ENCODE measurements at regions not wholly inside any gene's neighbourhood (a gene's known extent, or its start where the extent isn't known, plus 50 kb on each side); places are given as distances from the start of the nearest gene placed in this dataset.

GRCh38 chr7:18241543-18242231 lies 214.0 kb upstream of the PRPS1L1 start:
- no peak for DNase-seq (ENCODE audit: low spot score)

DNA sequence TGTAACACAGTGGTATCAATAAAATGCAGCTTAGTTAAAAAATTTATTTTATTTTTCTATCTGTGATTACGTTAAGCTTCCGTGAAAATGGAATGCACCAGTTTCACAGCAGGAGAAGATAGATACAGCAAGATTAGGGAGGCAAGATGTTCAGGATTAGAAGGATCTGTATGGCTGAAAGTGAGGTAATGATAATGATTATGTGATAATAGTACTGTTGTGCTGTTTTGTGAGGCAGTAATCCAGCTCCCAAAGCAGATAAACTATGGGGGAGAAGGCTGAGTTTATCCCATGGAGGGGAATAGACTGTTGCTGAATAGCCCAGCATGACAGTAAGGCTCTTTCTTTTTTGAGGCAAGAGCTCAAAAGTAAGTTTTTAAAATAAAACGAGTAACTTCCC lies 216.1 kb upstream of the PRPS1L1 start:
- DNase-seq (ENCODE audit: low spot score) = no peak

GRCh38 chr7:18250133-18250532 lies 222.5 kb upstream of the PRPS1L1 start:
- DNase-seq (ENCODE audit: low spot score) = no peak

DNA sequence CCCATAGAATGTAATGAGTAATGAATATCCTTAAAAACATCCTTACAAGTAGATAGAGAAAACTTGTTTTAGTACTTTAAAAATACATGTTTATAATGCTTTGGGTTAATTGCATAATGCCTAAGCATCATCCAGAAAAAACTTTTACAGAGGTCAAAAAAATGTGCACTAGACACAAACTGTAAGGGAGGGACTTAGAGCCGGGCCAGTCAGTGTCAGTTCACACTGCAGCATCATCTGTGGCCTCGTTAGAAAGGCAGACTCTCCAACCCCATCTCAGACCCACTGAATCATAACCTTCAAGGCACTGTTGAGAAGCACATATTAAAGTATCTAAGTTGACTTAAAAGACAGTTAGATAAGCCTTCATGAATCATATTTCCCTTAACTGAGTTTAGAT lies 230.1 kb upstream of the PRPS1L1 start:
- DNase-seq (ENCODE audit: low spot score) = peak; percentile 76

GRCh38 chr7:18262058-18262457 lies 233.5 kb upstream of the HDAC9 start:
- no peak for DNase-seq (ENCODE audit: low spot score)

DNA sequence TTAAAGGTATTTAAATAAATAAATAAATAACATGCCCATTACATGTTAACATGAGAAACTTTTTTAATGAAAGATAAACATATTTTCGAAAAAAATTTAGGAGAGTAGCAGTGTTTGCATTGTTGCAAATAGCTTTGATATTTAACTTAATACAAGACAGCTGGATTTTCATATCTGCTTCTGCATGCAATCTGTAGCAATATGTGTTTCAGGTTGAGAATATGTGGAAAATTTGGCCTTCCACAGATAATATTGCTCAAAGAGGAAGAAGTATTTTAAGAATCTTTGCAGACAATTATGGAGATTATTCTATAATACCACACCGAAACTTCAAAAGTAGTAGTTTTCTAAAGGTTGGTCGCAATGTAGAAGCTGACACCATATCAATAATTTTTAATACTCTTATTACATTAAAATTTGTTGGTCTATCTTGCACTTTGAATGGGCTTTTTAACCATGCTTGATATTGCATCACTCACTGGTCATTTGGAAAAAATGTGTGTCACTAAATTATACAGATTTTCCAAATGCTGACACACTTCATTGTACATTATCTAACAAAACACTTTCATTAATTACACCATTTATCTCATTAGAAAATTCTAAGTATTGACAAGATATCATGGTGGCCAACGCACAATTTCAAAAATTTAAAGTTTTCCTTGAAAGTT lies 229.8 kb upstream of the HDAC9 start:
- DNase-seq (ENCODE audit: low spot score) = no peak

GRCh38 chr7:18268571-18268970 lies 227.0 kb upstream of the HDAC9 start:
- no peak for DNase-seq (ENCODE audit: low spot score)

- no peak for DNase-seq (ENCODE audit: low spot score)
Measured at GRCh38 chr7:18276380-18276779, 219.2 kb upstream of the HDAC9 start.

GRCh38 chr7:18278316-18278715 lies 217.2 kb upstream of the HDAC9 start:
- peak; percentile 25 for DNase-seq (ENCODE audit: low spot score)

DNA sequence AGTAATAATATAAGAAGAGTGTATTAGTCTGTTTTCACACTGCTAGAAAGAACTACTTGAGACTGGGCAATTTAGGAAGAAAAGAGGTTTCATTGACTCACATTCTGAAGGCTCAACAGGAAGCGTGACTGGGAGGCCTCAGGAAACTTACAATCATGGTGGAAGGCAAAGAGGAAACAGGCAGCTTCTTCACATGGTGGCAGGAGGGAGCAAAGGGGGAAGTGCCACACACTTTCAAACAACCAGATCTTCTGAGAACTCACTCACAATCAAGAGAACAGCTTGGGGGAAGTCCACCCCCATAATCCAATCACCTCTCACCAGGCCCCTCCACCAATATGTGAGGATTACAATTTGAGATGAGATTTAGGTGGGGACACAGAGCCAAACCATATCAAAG lies 212.5 kb upstream of the HDAC9 start:
- DNase-seq (ENCODE audit: low spot score) = no peak

DNA sequence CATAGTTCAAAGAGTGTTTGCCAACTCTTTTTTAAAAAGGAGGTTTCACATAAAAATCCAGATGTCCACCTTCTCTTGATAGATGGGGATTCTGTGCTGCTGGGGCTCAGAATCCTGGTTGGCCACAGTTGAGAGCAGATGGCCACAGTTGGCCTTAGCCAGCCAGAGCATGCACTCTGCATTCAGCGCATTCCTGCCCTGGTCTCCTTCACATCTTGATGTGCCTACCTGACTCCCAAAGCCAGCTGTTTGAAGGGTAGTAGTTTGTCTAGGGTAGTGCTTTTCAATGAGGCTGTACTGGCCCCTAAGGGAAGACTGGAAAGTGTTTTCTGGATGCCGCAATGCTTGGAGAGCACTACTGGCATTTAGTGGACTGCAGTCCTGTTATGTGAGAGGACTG lies 208.1 kb upstream of the HDAC9 start:
- DNase-seq (ENCODE audit: low spot score) = no peak

- no peak for DNase-seq (ENCODE audit: low spot score)
Measured at GRCh38 chr7:18288322-18289037, 207.1 kb upstream of the HDAC9 start.

- no peak for DNase-seq (ENCODE audit: low spot score)
Measured at GRCh38 chr7:18289788-18290187, 205.8 kb upstream of the HDAC9 start.

- DNase-seq (ENCODE audit: low spot score) = no peak
Measured at GRCh38 chr7:18290223-18290622, 205.3 kb upstream of the HDAC9 start.

DNA sequence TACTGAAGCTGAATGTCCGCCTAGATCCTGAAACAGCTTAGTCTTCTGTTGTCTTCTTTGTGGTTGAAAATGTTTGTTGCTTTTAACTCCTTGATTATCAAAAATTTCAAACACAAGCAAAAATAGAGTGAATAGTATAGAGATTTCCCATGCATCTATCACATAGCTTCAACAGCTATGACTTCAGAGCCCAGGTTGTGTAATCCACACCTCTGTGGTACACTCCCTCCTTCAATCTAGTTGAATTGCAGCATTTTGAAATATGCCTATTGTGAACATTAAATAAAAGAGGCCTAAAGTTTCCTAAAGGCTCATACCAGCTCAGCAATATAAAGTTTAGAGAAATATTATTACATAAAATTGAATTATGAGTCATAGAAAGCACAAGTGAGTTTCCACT lies 204.7 kb upstream of the HDAC9 start:
- DNase-seq (ENCODE audit: low spot score) = no peak

GRCh38 chr7:18292584-18292983 lies 203.0 kb upstream of the HDAC9 start:
- DNase-seq (ENCODE audit: low spot score) = no peak

GRCh38 chr7:18293759-18294158 lies 201.8 kb upstream of the HDAC9 start:
- DNase-seq (ENCODE audit: low spot score) = no peak

GRCh38 chr7:18294411-18294810 lies 201.1 kb upstream of the HDAC9 start:
- peak; percentile 5 for DNase-seq (ENCODE audit: low spot score)

GRCh38 chr7:18295781-18296423 lies 199.6 kb upstream of the HDAC9 start:
- DNase-seq (ENCODE audit: low spot score) = peak; percentile 21

- DNase-seq (ENCODE audit: low spot score) = no peak
Measured at GRCh38 chr7:18302097-18302496, 193.5 kb upstream of the HDAC9 start.

- no peak for DNase-seq (ENCODE audit: low spot score)
Measured at GRCh38 chr7:18305866-18306265, 189.7 kb upstream of the HDAC9 start.

GRCh38 chr7:18306696-18307095 lies 188.9 kb upstream of the HDAC9 start:
- no peak for DNase-seq (ENCODE audit: low spot score)

All from umbilical cord (tissue), 1 donor.